GM12878 (cell line): ENCODE measurements at regions not wholly inside any gene's neighbourhood (a gene's known extent, or its start where the extent isn't known, plus 50 kb on each side); places are given as distances from the start of the nearest gene placed in this dataset.

Experiments used
- ATAC-seq: fragments of 200-7000 bp; cut with Tn5 transposase; 3 replicates; pipeline ENCODE4 v1.9.1; 2020; ENCODE audit warnings: mild to moderate bottlenecking, moderate library complexity
- BruUV-seq: library from RNA; stranded (reverse); fragments of 400-500 nt; replicated peaks from 2 replicates; lab custom pipeline; 2021; lab: Mats Ljungman, UMichigan
- CTCF ChIA-PET: fragments of 300-600 bp; sonication (Branson Sonifier 250); formaldehyde crosslinking; extraction: SDS; loops from one replicate; lab custom pipeline; 2021; ENCODE audit warnings: inconsistent platforms; lab: Yijun Ruan, JAX
- POLR2A ChIA-PET: fragments of 350-600 bp; formaldehyde crosslinking; extraction: SDS; loops from one replicate; lab custom pipeline; 2021; ENCODE audit warnings: inconsistent platforms; lab: Charles Lee
- RAD21 ChIA-PET: fragments of 300-600 bp; sonication (Branson Sonifier 250); formaldehyde crosslinking; loops from one replicate; lab custom pipeline; 2023; ENCODE audit warnings: antibody characterized with exemption; ENCODE audit not compliant: unreplicated experiment; lab: Charles Lee
- SMC1A ChIA-PET: fragments of 300-600 bp; sonication (Branson Sonifier 250); formaldehyde crosslinking; loops from one replicate; lab custom pipeline; 2023; ENCODE audit not compliant: unreplicated experiment, uncharacterized antibody; lab: Charles Lee
- DNase-seq: peaks from one replicate; pipeline ENCODE4 v3.0.0-alpha.2; 2011; ENCODE audit warnings: low read depth, low spot score
- FAIRE-seq: peaks from 3 replicates; lab custom pipeline; 2011; peaks lifted over from hg19 to GRCh38; lab: Jason Lieb, UNC
- H2AFZ ChIP-seq: 2 replicates; pipeline ENCODE4 v1.6.0; 2011; ENCODE audit warnings: low read depth, low read length, control low read depth; ENCODE audit not compliant: control insufficient read depth
- H3K27ac ChIP-seq: 2 replicates; pipeline ENCODE4 v1.5.1; 2011; ENCODE audit warnings: control low read depth; ENCODE audit not compliant: control insufficient read depth, insufficient read depth
- H3K27me3 ChIP-seq, 2 experiments: replicated peaks in 1 of 2; 2 replicates each; pipeline versions ENCODE4 v1.6.0 to v1.6.1; 2011; ENCODE audit warnings: low read length in 1 of 2; ENCODE audit not compliant: control insufficient read depth in 2 of 2, insufficient read depth in 2 of 2
- H3K36me3 ChIP-seq, 2 experiments: 2 replicates each; pipeline ENCODE4 v1.5.1; 2011; ENCODE audit warnings: low read length in 1 of 2; ENCODE audit not compliant: control insufficient read depth in 2 of 2, insufficient read depth in 2 of 2
- H3K4me1 ChIP-seq: 2 replicates; pipeline ENCODE4 v1.6.1; 2011; ENCODE audit warnings: mild to moderate bottlenecking, low read length, moderate library complexity, mixed read lengths; ENCODE audit not compliant: control insufficient read depth, insufficient read depth
- H3K4me2 ChIP-seq: 2 replicates; pipeline ENCODE4 v1.6.0; 2011; ENCODE audit warnings: control low read depth; ENCODE audit not compliant: control insufficient read depth, insufficient read depth
- H3K4me3 ChIP-seq: fragments of 200-600 bp; sonication (generic); 2 replicates; pipeline ENCODE4 v1.5.1; 2016
- H3K79me2 ChIP-seq: 2 replicates; pipeline ENCODE4 v1.6.0; 2011; ENCODE audit warnings: low read length; ENCODE audit not compliant: control insufficient read depth, insufficient read depth
- H3K9ac ChIP-seq: 2 replicates; pipeline ENCODE4 v1.8.0; 2011; ENCODE audit warnings: low read length, control low read depth, mixed read lengths; ENCODE audit not compliant: control insufficient read depth, insufficient read depth
- H3K9me3 ChIP-seq: replicated peaks from 3 replicates; pipeline ENCODE4 v1.5.1; 2011; ENCODE audit warnings: mild to moderate bottlenecking, low read length; ENCODE audit not compliant: control insufficient read depth, insufficient read depth
- H4K20me1 ChIP-seq: 2 replicates; pipeline ENCODE4 v1.6.0; 2011; ENCODE audit not compliant: control insufficient read depth, insufficient read depth
- CHD4 ChIP-seq: fragments of 200-600 bp; sonication (generic); IDR thresholded peaks from 2 replicates; pipeline ENCODE4 v1.6.1; 2016; ENCODE audit warnings: mild to moderate bottlenecking
- EGR1 ChIP-seq, 2 experiments: IDR thresholded peaks; 1 replicate in 1 of 2; 2 replicates in 1 of 2; pipeline ENCODE4 v1.6.1; 2011 to 2012; ENCODE audit warnings: low read depth in 2 of 2, low read length in 2 of 2, borderline replicate concordance in 1 of 2, mild to moderate bottlenecking in 1 of 2, moderate library complexity in 1 of 2
- EP300 ChIP-seq, 2 experiments: fragments of 150-350 bp in 1 of 2; IDR thresholded peaks; 2 replicates each; pipeline ENCODE4 v1.6.1; 2011 to 2012; ENCODE audit warnings: low read depth in 2 of 2, low read length in 2 of 2, borderline replicate concordance in 1 of 2, improper control_type of control experiment in 1 of 2, inconsistent platforms in 1 of 2; ENCODE audit not compliant: control insufficient read depth in 1 of 2
- ESRRA ChIP-seq: IDR thresholded peaks from 2 replicates; pipeline ENCODE4 v1.6.1; 2012; ENCODE audit warnings: mild to moderate bottlenecking, low read length, improper control_type of control experiment
- EZH2 ChIP-seq: IDR thresholded peaks from 2 replicates; pipeline ENCODE4 v1.6.1; 2012; ENCODE audit warnings: low read depth, mild to moderate bottlenecking, control low read depth, inconsistent platforms, low read length, borderline replicate concordance; ENCODE audit not compliant: control insufficient read depth
- IKZF1 ChIP-seq: fragments of 450-650 bp; conservative IDR thresholded peaks from 2 replicates; pipeline ENCODE4 v1.6.1; 2017; ENCODE audit warnings: antibody characterized with exemption, mild to moderate bottlenecking
- KAT2A ChIP-seq: conservative IDR thresholded peaks from 2 replicates; pipeline ENCODE4 v1.6.1; 2011; ENCODE audit warnings: low read depth, low read length; ENCODE audit not compliant: control insufficient read depth
- MEF2B ChIP-seq: fragments of 450-650 bp; IDR thresholded peaks from 2 replicates; pipeline ENCODE4 v1.6.1; 2018; ENCODE audit warnings: mild to moderate bottlenecking, moderate library complexity; ENCODE audit not compliant: partially characterized antibody, poor library complexity, severe bottlenecking
- NR2F1 ChIP-seq: fragments of 450-650 bp; conservative IDR thresholded peaks from 2 replicates; pipeline ENCODE4 v1.6.1; 2017; ENCODE audit warnings: mild to moderate bottlenecking
- RELB ChIP-seq: fragments of 450-650 bp; IDR thresholded peaks from 2 replicates; pipeline ENCODE4 v1.6.1; 2017; ENCODE audit warnings: low read depth, mild to moderate bottlenecking, moderate library complexity
- WRNIP1 ChIP-seq: IDR thresholded peaks from 2 replicates; pipeline ENCODE4 v1.6.1; 2011; ENCODE audit warnings: low read depth, low read length, improper control_type of control experiment, borderline replicate concordance
- WGBS: methylation state at CpG from one replicate; pipeline ENCODE4 v1.1.6; 2016; ENCODE audit warnings: low lambda C conversion rate; ENCODE audit not compliant: insufficient replicate concordance, insufficient coverage; ENCODE audit errors: missing lambda C conversion rate; 5-methylcytosine and 5-hydroxymethylcytosine counted together
- in situ Hi-C: fragments of 300-500 bp; cut with MboI; formaldehyde crosslinking; loops from 9 replicates; pipeline ENCODE4 v1.14.3; 2018; ENCODE audit warnings: mixed read lengths
- intact Hi-C: fragments of 100-400 bp; cut with micrococcal nuclease; formaldehyde crosslinking; loops from one replicate; pipeline ENCODE4 v1.14.2; 2022; ENCODE audit not compliant: unreplicated experiment
- TF ChIP-seq, protein P1 (sequence below): fragments of 450-650 bp; IDR thresholded peaks from 2 replicates; pipeline ENCODE4 v1.6.1; 2017; ENCODE audit warnings: mild to moderate bottlenecking, moderate library complexity

DNA sequence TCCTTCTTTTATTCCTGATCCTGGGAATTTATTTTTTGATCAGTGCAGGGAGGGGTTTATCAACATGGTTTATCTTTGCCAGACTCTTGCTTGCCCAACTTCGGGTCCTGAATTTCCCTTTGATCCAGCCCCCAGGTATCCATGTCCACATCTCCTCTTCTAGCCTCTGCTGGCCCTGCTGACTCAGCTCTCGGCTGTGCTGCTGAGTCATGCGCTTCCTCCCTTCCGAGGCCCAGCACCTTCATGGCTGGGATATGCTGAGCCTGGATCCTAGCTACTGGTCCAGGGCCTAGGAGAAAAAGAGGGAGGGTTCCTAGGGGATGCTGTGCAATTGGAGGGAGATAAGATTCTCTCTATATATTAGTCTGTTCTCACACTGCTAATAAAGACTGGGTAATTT lies 380.7 kb upstream of the SHH start:
- H3K4me2 ChIP-seq = no peak overlapping the region
- no peaks in the 10 kb centered on the region for H4K20me1 ChIP-seq
- ChIA-PET SMC1A (no interaction called here), POLR2A (no interaction called here), RAD21 (no interaction called here), CTCF (no interaction called here)
- BruUV-seq = no TSS peak
- DNase-seq (no peak), ATAC-seq (no peak), FAIRE-seq (no peak)
- in situ Hi-C loops = no loop called here
- H2AFZ ChIP-seq = no peak overlapping the region
- intact Hi-C loops = no loop called here
- no peaks in the 10 kb centered on the region for H3K79me2 ChIP-seq
- no peaks in the 10 kb centered on the region; a peak in 1 of 4 replicates for H3K27me3 ChIP-seq
- no peak overlapping the region for H3K27ac ChIP-seq
- H3K9me3 ChIP-seq = no peaks in the 10 kb centered on the region
- WGBS = 31% methylated on average over 4 of the region's 4 CpGs
- H3K9ac ChIP-seq = no peak overlapping the region
- no peaks in the 10 kb centered on the region for H3K36me3 ChIP-seq
- peaks cover 4% of the 10 kb centered on the region; the same call in 1 of the 2 replicates for H3K4me1 ChIP-seq
- H3K4me3 ChIP-seq = no peak overlapping the region
- TF ChIP-seq MEF2B (no peak), WRNIP1 (no peak), EGR1 (IDR thresholded peaks at IDR 0.05; ENCODE audit: borderline replicate concordance in 1 of 2, low read depth in 2 of 2, low read length in 2 of 2) (no peak), NR2F1 (no peak), EZH2 (no peak), IKZF1 (no peak), RELB (no peak), ESRRA (no peak), CHD4 (no peak), KAT2A (no peak), EP300 (IDR thresholded peaks at IDR 0.05; ENCODE audit: borderline replicate concordance in 1 of 2, control insufficient read depth in 1 of 2, low read depth in 2 of 2, low read length in 2 of 2) (no peak)
- TF ChIP-seq, protein P1, sequence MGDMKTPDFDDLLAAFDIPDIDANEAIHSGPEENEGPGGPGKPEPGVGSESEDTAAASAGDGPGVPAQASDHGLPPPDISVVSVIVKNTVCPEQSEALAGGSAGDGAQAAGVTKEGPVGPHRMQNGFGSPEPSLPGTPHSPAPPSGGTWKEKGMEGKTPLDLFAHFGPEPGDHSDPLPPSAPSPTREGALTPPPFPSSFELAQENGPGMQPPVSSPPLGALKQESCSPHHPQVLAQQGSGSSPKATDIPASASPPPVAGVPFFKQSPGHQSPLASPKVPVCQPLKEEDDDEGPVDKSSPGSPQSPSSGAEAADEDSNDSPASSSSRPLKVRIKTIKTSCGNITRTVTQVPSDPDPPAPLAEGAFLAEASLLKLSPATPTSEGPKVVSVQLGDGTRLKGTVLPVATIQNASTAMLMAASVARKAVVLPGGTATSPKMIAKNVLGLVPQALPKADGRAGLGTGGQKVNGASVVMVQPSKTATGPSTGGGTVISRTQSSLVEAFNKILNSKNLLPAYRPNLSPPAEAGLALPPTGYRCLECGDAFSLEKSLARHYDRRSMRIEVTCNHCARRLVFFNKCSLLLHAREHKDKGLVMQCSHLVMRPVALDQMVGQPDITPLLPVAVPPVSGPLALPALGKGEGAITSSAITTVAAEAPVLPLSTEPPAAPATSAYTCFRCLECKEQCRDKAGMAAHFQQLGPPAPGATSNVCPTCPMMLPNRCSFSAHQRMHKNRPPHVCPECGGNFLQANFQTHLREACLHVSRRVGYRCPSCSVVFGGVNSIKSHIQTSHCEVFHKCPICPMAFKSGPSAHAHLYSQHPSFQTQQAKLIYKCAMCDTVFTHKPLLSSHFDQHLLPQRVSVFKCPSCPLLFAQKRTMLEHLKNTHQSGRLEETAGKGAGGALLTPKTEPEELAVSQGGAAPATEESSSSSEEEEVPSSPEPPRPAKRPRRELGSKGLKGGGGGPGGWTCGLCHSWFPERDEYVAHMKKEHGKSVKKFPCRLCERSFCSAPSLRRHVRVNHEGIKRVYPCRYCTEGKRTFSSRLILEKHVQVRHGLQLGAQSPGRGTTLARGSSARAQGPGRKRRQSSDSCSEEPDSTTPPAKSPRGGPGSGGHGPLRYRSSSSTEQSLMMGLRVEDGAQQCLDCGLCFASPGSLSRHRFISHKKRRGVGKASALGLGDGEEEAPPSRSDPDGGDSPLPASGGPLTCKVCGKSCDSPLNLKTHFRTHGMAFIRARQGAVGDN = no peak
- TF ChIP-seq, all 136 proteins: peak for 0
